SK-N-SH treated with all-trans-retinoic acid at 6 μM for 48 hours (cell line): ENCODE measurements at regions not wholly inside any gene's neighbourhood (a gene's known extent, or its start where the extent isn't known, plus 50 kb on each side); places are given as distances from the start of the nearest gene placed in this dataset.

Experiments
- ESRRG ChIP-seq: fragments of 250-450 bp; sonication (Bioruptor Pico); IDR thresholded peaks from 2 replicates; pipeline ENCODE4 v1.6.1; 2021; ENCODE audit warnings: mild to moderate bottlenecking
- OSR1 ChIP-seq: fragments of 250-450 bp; sonication (Bioruptor Pico); IDR thresholded peaks from 2 replicates; pipeline ENCODE4 v1.8.0; 2022; ENCODE audit warnings: moderate library complexity, mild to moderate bottlenecking, inconsistent platforms
- PATZ1 ChIP-seq: fragments of 250-450 bp; sonication (Bioruptor Pico); IDR thresholded peaks from 2 replicates; pipeline ENCODE4 v1.8.0; 2020; ENCODE audit warnings: mild to moderate bottlenecking, moderate library complexity, borderline replicate concordance
- RARB ChIP-seq: fragments of 250-450 bp; sonication (Bioruptor Pico); IDR thresholded peaks from 2 replicates; pipeline ENCODE4 v1.8.0; 2021; ENCODE audit warnings: mild to moderate bottlenecking, moderate library complexity

GRCh38 chr4:79017481-79017880 is 78.2 kb upstream of the PAQR3 start:
- no peak for TF ChIP-seq RARB
- TF ChIP-seq OSR1 (CRISPR knock-in tag): no peak
- TF ChIP-seq ESRRG (CRISPR knock-in tag): no peak
- no peak for TF ChIP-seq PATZ1 (CRISPR knock-in tag)
